IMR-90 (cell line): ENCODE measurements at regions not wholly inside any gene's neighbourhood (a gene's known extent, or its start where the extent isn't known, plus 50 kb on each side); places are given as distances from the start of the nearest gene placed in this dataset.
A peak's percentile ranks its signal among the peaks of the same experiment; 100 is the strongest.

ENCODE experiments used
- ATAC-seq: fragments of 200-7000 bp; cut with Tn5 transposase; 2 replicates; pipeline ENCODE4 v1.9.1; 2020; ENCODE audit warnings: low read depth, mild to moderate bottlenecking, moderate library complexity
- BruUV-seq: library from RNA; stranded (reverse); fragments of 400-500 nt; replicated peaks from 2 replicates; lab custom pipeline; 2021; lab: Mats Ljungman, UMichigan
- CTCF ChIA-PET: fragments of 300-600 bp; formaldehyde crosslinking; extraction: SDS; loops from one replicate; lab custom pipeline; 2021; ENCODE audit warnings: antibody characterized with exemption; lab: Yijun Ruan, JAX
- POLR2A ChIA-PET: fragments of 300-600 bp; sonication (Branson Sonifier 250); formaldehyde crosslinking; loops from one replicate; lab custom pipeline; 2022; ENCODE audit warnings: antibody characterized with exemption; ENCODE audit not compliant: unreplicated experiment; lab: Charles Lee
- DNase-seq: peaks from one replicate; pipeline ENCODE4 v3.0.0; 2013
- H2AFZ ChIP-seq: replicated peaks from 2 replicates; pipeline ENCODE3; 2013; ENCODE audit warnings: low read length, mild to moderate bottlenecking; ENCODE audit not compliant: poor library complexity
- H2AK5ac ChIP-seq: 2 replicates; pipeline ENCODE4 v1.6.1; 2013; ENCODE audit warnings: low read depth, low read length, inconsistent platforms
- H2AK9ac ChIP-seq: replicated peaks from 2 replicates; pipeline ENCODE3; 2013; ENCODE audit warnings: mild to moderate bottlenecking, low read depth, low read length, moderate library complexity; ENCODE audit not compliant: poor library complexity
- H2BK120ac ChIP-seq: 2 replicates; pipeline ENCODE4 v1.6.1; 2013; ENCODE audit warnings: low read depth, low read length, inconsistent platforms
- H2BK15ac ChIP-seq: 3 replicates; pipeline ENCODE4 v1.6.1; 2013; ENCODE audit warnings: low read depth, low read length, inconsistent platforms
- H2BK20ac ChIP-seq: 2 replicates; pipeline ENCODE4 v1.6.1; 2013; ENCODE audit warnings: low read depth, mild to moderate bottlenecking, inconsistent platforms, low read length, moderate library complexity
- H2BK5ac ChIP-seq: 2 replicates; pipeline ENCODE4 v1.6.1; 2013; ENCODE audit warnings: mild to moderate bottlenecking, low read depth, low read length, inconsistent platforms; ENCODE audit not compliant: poor library complexity, severe bottlenecking
- H3K14ac ChIP-seq: replicated peaks from 2 replicates; pipeline ENCODE4 v1.6.1; 2013; ENCODE audit warnings: low read depth, low read length, inconsistent platforms
- H3K18ac ChIP-seq: 2 replicates; pipeline ENCODE4 v1.6.1; 2013; ENCODE audit warnings: low read depth, low read length, control low read depth
- H3K23ac ChIP-seq: 2 replicates; pipeline ENCODE4 v1.6.1; 2013; ENCODE audit warnings: low read depth, low read length, inconsistent platforms
- H3K27ac ChIP-seq: 2 replicates; pipeline ENCODE4 v1.5.1; 2013; ENCODE audit warnings: mild to moderate bottlenecking, control low read depth, low read length; ENCODE audit not compliant: insufficient read depth
- H3K27me3 ChIP-seq: 2 replicates; pipeline ENCODE4 v1.6.1; 2013; ENCODE audit warnings: low read length; ENCODE audit not compliant: control insufficient read depth, insufficient read depth
- H3K36me3 ChIP-seq: 2 replicates; pipeline ENCODE4 v1.6.1; 2013; ENCODE audit warnings: low read length, mixed read lengths; ENCODE audit not compliant: control insufficient read depth, insufficient read depth
- H3K4ac ChIP-seq: 2 replicates; pipeline ENCODE4 v1.6.1; 2013; ENCODE audit warnings: low read depth, low read length, inconsistent platforms
- H3K4me1 ChIP-seq: 2 replicates; pipeline ENCODE4 v1.6.1; 2013; ENCODE audit warnings: low read length, mixed read lengths; ENCODE audit not compliant: control insufficient read depth, insufficient read depth
- H3K4me2 ChIP-seq: 2 replicates; pipeline ENCODE4 v1.6.1; 2013; ENCODE audit warnings: low read depth, mild to moderate bottlenecking, control low read depth, low read length, moderate library complexity
- H3K4me3 ChIP-seq: 2 replicates; pipeline ENCODE4 v1.5.1; 2013; ENCODE audit warnings: low read depth, mild to moderate bottlenecking, control low read depth, low read length, moderate library complexity; ENCODE audit not compliant: insufficient read depth
- H3K56ac ChIP-seq: 2 replicates; pipeline ENCODE4 v1.6.1; 2013; ENCODE audit warnings: low read length, inconsistent platforms; ENCODE audit not compliant: insufficient read depth; ENCODE audit errors: extremely low read depth
- H3K79me1 ChIP-seq, 2 experiments: 2 replicates each; pipeline ENCODE4 v1.6.1; 2013; ENCODE audit warnings: low read length in 2 of 2, inconsistent platforms in 1 of 2, low read depth in 1 of 2
- H3K9ac ChIP-seq: 2 replicates; pipeline ENCODE4 v1.6.1; 2013; ENCODE audit warnings: low read depth, low read length, control low read depth
- H3K9me1 ChIP-seq: 2 replicates; pipeline ENCODE4 v1.6.1; 2013; ENCODE audit warnings: low read length, inconsistent platforms; ENCODE audit not compliant: insufficient read depth
- H3K9me3 ChIP-seq: 2 replicates; pipeline ENCODE4 v1.6.1; 2013; ENCODE audit warnings: low read length; ENCODE audit not compliant: control insufficient read depth, insufficient read depth
- H4K20me1 ChIP-seq: 2 replicates; pipeline ENCODE4 v1.6.1; 2013; ENCODE audit warnings: low read length, inconsistent platforms; ENCODE audit not compliant: insufficient read depth
- H4K5ac ChIP-seq: 2 replicates; pipeline ENCODE4 v1.6.1; 2013; ENCODE audit warnings: mild to moderate bottlenecking, low read depth, low read length, control low read depth
- H4K8ac ChIP-seq, 2 experiments: 2 replicates each; pipeline ENCODE4 v1.6.1; 2013; ENCODE audit warnings: low read depth in 2 of 2, low read length in 2 of 2, control low read depth in 1 of 2, inconsistent platforms in 1 of 2
- H4K91ac ChIP-seq: 2 replicates; pipeline ENCODE4 v1.6.1; 2013; ENCODE audit warnings: low read depth, low read length, inconsistent platforms; ENCODE audit not compliant: insufficient read depth
- BHLHE40 ChIP-seq: fragments of 150-350 bp; IDR thresholded peaks from 2 replicates; pipeline ENCODE4 v1.6.1; 2016; ENCODE audit warnings: mild to moderate bottlenecking, low read depth, low read length
- CHD1 ChIP-seq: IDR thresholded peaks from 2 replicates; pipeline ENCODE4 v1.6.1; 2012; ENCODE audit warnings: low read depth, low read length, improper control_type of control experiment
- FOS ChIP-seq: fragments of 150-350 bp; IDR thresholded peaks from 2 replicates; pipeline ENCODE4 v1.6.1; 2016; ENCODE audit warnings: low read depth, low read length
- MAZ ChIP-seq: IDR thresholded peaks from 2 replicates; pipeline ENCODE4 v1.6.1; 2012; ENCODE audit warnings: low read depth, mild to moderate bottlenecking, low read length, improper control_type of control experiment, moderate library complexity, borderline replicate concordance
- MXI1 ChIP-seq: IDR thresholded peaks from 2 replicates; pipeline ENCODE4 v1.6.1; 2012; ENCODE audit warnings: low read depth, mild to moderate bottlenecking, low read length, moderate library complexity, borderline replicate concordance
- RCOR1 ChIP-seq: IDR thresholded peaks from 2 replicates; pipeline ENCODE4 v1.6.1; 2012; ENCODE audit warnings: mild to moderate bottlenecking, low read length, improper control_type of control experiment; ENCODE audit not compliant: insufficient replicate concordance
- RFX5 ChIP-seq: IDR thresholded peaks from 2 replicates; pipeline ENCODE4 v1.8.0; 2012; ENCODE audit warnings: low read depth, mild to moderate bottlenecking, low read length, moderate library complexity
- SMC3 ChIP-seq: fragments of 150-350 bp; IDR thresholded peaks from 2 replicates; pipeline ENCODE4 v1.6.1; 2016; ENCODE audit warnings: low read depth, mild to moderate bottlenecking, antibody characterized with exemption, low read length, moderate library complexity
- WGBS, 2 experiments: methylation state at CpG; one replicate each; pipeline versions ENCODE4 v1.1.5 to v1.1.7; 2013; ENCODE audit warnings: missing lambda C conversion rate in 2 of 2; ENCODE audit not compliant: insufficient read length in 1 of 2; ENCODE audit errors: extremely low coverage in 2 of 2; 5-methylcytosine and 5-hydroxymethylcytosine counted together
- dilution Hi-C: fragments of 300-500 bp; cut with HindIII; formaldehyde crosslinking; loops from one replicate; pipeline ENCODE4 v1.14.3; 2018; ENCODE audit warnings: low sequenced_read_pairs; ENCODE audit not compliant: unreplicated experiment
- in situ Hi-C: fragments of 300-500 bp; cut with MboI; formaldehyde crosslinking; loops from 3 replicates; pipeline ENCODE4 v1.14.3; 2019; ENCODE audit warnings: low sequenced_read_pairs, inconsistent platforms, mixed read lengths
- intact Hi-C: fragments of 100-400 bp; cut with micrococcal nuclease; formaldehyde crosslinking; loops from 2 replicates; pipeline ENCODE4 v1.10.0; 2022
- TF ChIP-seq, protein P1 (sequence below): fragments of 150-350 bp; IDR thresholded peaks from 2 replicates; pipeline ENCODE4 v1.6.1; 2017; ENCODE audit warnings: mild to moderate bottlenecking, antibody characterized with exemption, low read length, low read depth
- TF ChIP-seq, protein P2 (sequence below): fragments of 150-350 bp; IDR thresholded peaks from 2 replicates; pipeline ENCODE4 v1.6.1; 2016; ENCODE audit warnings: low read depth, mild to moderate bottlenecking, low read length, moderate library complexity, borderline replicate concordance
- TF ChIP-seq, protein P3 (sequence below): conservative IDR thresholded peaks from 2 replicates; pipeline ENCODE4 v1.5.1; 2012; ENCODE audit warnings: mild to moderate bottlenecking, low read depth, low read length, improper control_type of control experiment

DNA sequence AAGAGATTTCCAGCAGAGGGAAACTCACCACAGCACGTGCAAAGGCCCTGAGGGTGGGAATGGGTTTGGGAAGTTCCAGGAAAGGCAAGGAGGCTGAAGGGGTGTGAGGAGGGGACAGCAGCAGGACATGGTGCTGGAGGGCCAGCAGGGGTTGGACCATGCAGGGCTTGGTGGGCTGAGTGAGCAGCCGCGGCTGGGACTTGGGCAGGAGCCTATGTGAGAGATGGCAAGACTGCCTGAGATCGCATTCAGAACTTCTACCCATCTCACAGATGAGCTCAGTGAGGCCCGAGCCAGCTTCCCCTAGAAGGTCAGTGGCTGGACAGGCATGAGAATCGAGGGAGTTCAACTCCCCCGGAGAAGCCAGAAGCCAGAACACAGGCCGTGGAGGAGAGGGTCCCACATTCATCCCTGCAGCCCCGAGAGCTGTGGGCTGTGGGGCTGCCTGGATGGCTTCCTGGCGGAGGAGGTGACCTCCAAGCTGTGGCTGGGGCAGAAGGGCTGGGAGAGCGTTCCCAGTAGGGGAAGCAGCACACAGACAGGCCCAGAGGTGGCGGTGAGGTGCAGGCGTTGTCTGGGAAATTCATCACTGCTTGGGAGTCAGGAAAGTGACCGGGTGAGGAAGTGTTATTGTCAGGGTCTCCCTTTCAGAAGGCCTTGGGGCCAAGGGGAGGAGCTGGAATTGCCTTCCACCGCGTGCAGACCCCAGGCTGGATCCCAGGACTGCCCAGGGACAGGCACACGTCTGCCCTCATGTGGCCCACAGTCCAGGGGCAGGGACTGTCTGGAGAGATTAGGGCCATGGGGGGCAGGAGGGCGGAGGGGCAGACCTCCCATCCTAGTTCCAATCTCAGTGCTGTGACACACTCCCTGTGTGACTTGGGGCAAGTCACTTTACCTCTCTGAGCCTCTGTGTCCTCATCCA is 103.8 kb downstream of the CEBPB start:
- POLR2A ChIA-PET: no interaction called here
- no peak overlapping the region for H3K9ac ChIP-seq
- H2AK5ac ChIP-seq: peak overlapping the region; percentile 100
- dilution Hi-C loops: no loop called here
- H3K14ac ChIP-seq: peak overlapping the region; percentile 68; the same call in 1 of the 2 replicates
- peak overlapping the region; percentile 95 for H2BK20ac ChIP-seq
- TF ChIP-seq FOS (no peak), MAZ (no peak), SMC3 (no peak), RCOR1 (no peak), BHLHE40 (no peak), MXI1 (no peak), RFX5 (no peak), CHD1 (no peak)
- TF ChIP-seq, protein P1, sequence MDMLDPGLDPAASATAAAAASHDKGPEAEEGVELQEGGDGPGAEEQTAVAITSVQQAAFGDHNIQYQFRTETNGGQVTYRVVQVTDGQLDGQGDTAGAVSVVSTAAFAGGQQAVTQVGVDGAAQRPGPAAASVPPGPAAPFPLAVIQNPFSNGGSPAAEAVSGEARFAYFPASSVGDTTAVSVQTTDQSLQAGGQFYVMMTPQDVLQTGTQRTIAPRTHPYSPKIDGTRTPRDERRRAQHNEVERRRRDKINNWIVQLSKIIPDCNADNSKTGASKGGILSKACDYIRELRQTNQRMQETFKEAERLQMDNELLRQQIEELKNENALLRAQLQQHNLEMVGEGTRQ: no peak
- TF ChIP-seq, protein P2, sequence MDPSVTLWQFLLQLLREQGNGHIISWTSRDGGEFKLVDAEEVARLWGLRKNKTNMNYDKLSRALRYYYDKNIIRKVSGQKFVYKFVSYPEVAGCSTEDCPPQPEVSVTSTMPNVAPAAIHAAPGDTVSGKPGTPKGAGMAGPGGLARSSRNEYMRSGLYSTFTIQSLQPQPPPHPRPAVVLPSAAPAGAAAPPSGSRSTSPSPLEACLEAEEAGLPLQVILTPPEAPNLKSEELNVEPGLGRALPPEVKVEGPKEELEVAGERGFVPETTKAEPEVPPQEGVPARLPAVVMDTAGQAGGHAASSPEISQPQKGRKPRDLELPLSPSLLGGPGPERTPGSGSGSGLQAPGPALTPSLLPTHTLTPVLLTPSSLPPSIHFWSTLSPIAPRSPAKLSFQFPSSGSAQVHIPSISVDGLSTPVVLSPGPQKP: no peak
- TF ChIP-seq, protein P3, sequence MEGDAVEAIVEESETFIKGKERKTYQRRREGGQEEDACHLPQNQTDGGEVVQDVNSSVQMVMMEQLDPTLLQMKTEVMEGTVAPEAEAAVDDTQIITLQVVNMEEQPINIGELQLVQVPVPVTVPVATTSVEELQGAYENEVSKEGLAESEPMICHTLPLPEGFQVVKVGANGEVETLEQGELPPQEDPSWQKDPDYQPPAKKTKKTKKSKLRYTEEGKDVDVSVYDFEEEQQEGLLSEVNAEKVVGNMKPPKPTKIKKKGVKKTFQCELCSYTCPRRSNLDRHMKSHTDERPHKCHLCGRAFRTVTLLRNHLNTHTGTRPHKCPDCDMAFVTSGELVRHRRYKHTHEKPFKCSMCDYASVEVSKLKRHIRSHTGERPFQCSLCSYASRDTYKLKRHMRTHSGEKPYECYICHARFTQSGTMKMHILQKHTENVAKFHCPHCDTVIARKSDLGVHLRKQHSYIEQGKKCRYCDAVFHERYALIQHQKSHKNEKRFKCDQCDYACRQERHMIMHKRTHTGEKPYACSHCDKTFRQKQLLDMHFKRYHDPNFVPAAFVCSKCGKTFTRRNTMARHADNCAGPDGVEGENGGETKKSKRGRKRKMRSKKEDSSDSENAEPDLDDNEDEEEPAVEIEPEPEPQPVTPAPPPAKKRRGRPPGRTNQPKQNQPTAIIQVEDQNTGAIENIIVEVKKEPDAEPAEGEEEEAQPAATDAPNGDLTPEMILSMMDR: no peak
- peak overlapping the region; percentile 90; the same call in 1 of the 2 replicates for H3K27ac ChIP-seq
- H4K91ac ChIP-seq: peak overlapping the region; percentile 99
- peaks cover 0 to 22% of the 10 kb centered on the region in 2 experiments; a peak in 3 of 4 replicates for H3K79me1 ChIP-seq
- BruUV-seq: no TSS peak
- peak overlapping the region; percentile 5 to 73; a peak in 3 of 4 replicates for H4K8ac ChIP-seq
- no peak for ATAC-seq
- peak overlapping the region; percentile 39; the same call in 1 of the 2 replicates for H3K18ac ChIP-seq
- peak overlapping the region; percentile 43 for H2AFZ ChIP-seq
- no peaks in the 10 kb centered on the region for H3K9me3 ChIP-seq
- H3K9me1 ChIP-seq: peaks cover 19% of the 10 kb centered on the region
- no peak overlapping the region for H3K23ac ChIP-seq
- H2BK5ac ChIP-seq: peak overlapping the region; percentile 57
- H4K20me1 ChIP-seq: no peaks in the 10 kb centered on the region
- peak overlapping the region; percentile 100 for H3K4ac ChIP-seq
- no peak overlapping the region for H3K4me3 ChIP-seq
- H3K4me2 ChIP-seq: no peak overlapping the region
- peak overlapping the region; percentile 48 for H4K5ac ChIP-seq
- peaks cover 25% of the 10 kb centered on the region for H3K4me1 ChIP-seq
- peak overlapping the region; percentile 96; the same call in 2 of the 3 replicates for H2BK15ac ChIP-seq
- CTCF ChIA-PET: no interaction called here
- peak overlapping the region; percentile 91 for H2BK120ac ChIP-seq
- no peaks in the 10 kb centered on the region for H3K36me3 ChIP-seq
- peak overlapping the region; percentile 75 for H2AK9ac ChIP-seq
- in situ Hi-C loops: no loop called here
- whole genome bisulfite sequencing, 2 experiments: 96% methylated on average over 4 of the region's 18 CpGs; no CpG with 5 or more reads in 1 of the 2 experiments
- no peaks in the 10 kb centered on the region for H3K27me3 ChIP-seq
- DNase-seq: no peak
- no peak overlapping the region for H3K56ac ChIP-seq
- intact Hi-C loops: loop anchor here (5.0 kb wide), 1 partner anchor 102 kb away; the partner anchor contains the start of gene CEBPB
